Ascending aorta (tissue), 2 donors: ENCODE measurements at regions not wholly inside any gene's neighbourhood (a gene's known extent, or its start where the extent isn't known, plus 50 kb on each side); places are given as distances from the start of the nearest gene placed in this dataset.

Experiments used
- DNase-seq, 2 donors: peaks; one replicate each; pipeline ENCODE4 v3.0.0-alpha.2; 2019; ENCODE audit warnings: low spot score in 2 of 2
- H3K27ac ChIP-seq, 2 donors: fragments of 200-600 bp; sonication (generic); one replicate each; pipeline ENCODE4 v1.5.1; 2016 to 2017; ENCODE audit warnings: mild to moderate bottlenecking in 1 of 2
- H3K27me3 ChIP-seq: fragments of 200-600 bp; sonication (generic); one replicate; pipeline ENCODE4 v1.5.1; 2017
- H3K36me3 ChIP-seq, 2 donors: fragments of 200-600 bp; sonication (generic); one replicate each; pipeline ENCODE4 v1.5.1; 2016
- H3K4me1 ChIP-seq, 2 donors: fragments of 200-600 bp; sonication (generic); one replicate each; pipeline ENCODE4 v1.5.1; 2016 to 2017; ENCODE audit warnings: mild to moderate bottlenecking in 1 of 2
- H3K4me3 ChIP-seq, 2 donors: fragments of 200-600 bp; sonication (generic); one replicate each; pipeline ENCODE4 v1.5.1; 2016 to 2017; ENCODE audit warnings: mild to moderate bottlenecking in 1 of 2
- H3K9me3 ChIP-seq, 2 donors: fragments of 200-600 bp; sonication (generic); one replicate each; pipeline ENCODE4 v1.5.1; 2016
- CTCF ChIP-seq, 3 experiments: fragments of 200-600 bp in 2 of 3; fragments of 450-650 bp in 1 of 3; sonication (generic) in 2 of 3; IDR thresholded peaks; one replicate each; pipeline ENCODE4 v1.5.1; 2016 to 2019; ENCODE audit warnings: antibody characterized with exemption in 3 of 3, mild to moderate bottlenecking in 1 of 3, moderate library complexity in 1 of 3
- intact Hi-C: fragments of 100-400 bp; cut with DNase I; formaldehyde crosslinking; loops from one replicate; pipeline ENCODE4 v1.15.1; 2023

- H3K27ac ChIP-seq, result no peak overlapping the region
- H3K9me3 ChIP-seq, result no peaks in the 10 kb centered on the region
- no peak for TF ChIP-seq CTCF (IDR thresholded peaks at IDR 0.05)
- H3K4me1 ChIP-seq, result no peaks in the 10 kb centered on the region
- no peaks in the 10 kb centered on the region for H3K27me3 ChIP-seq
- no peaks in the 10 kb centered on the region for H3K36me3 ChIP-seq
- no peak for DNase-seq
- no peak overlapping the region for H3K4me3 ChIP-seq
- intact Hi-C loops, result no loop called here
Observed at GRCh38 chr12:107397890-107398500, 287.6 kb upstream of the PWP1 start.

- H3K4me3 ChIP-seq, result no peak overlapping the region
- no peak for TF ChIP-seq CTCF (IDR thresholded peaks at IDR 0.05)
- no peaks in the 10 kb centered on the region for H3K36me3 ChIP-seq
- no peaks in the 10 kb centered on the region for H3K27me3 ChIP-seq
- H3K4me1 ChIP-seq, result no peaks in the 10 kb centered on the region
- intact Hi-C loops, result no loop called here
- no peaks in the 10 kb centered on the region for H3K9me3 ChIP-seq
- no peak overlapping the region for H3K27ac ChIP-seq
- DNase-seq, result no peak
Observed at GRCh38 chr12:107399046-107399445, 286.6 kb upstream of the PWP1 start.

GRCh38 chr12:107400686-107401447 is 284.7 kb upstream of the PWP1 start:
- no peak overlapping the region for H3K27ac ChIP-seq
- no peaks in the 10 kb centered on the region for H3K4me1 ChIP-seq
- intact Hi-C loops, result no loop called here
- TF ChIP-seq CTCF (IDR thresholded peaks at IDR 0.05), result no peak
- H3K4me3 ChIP-seq, result no peak overlapping the region
- no peak for DNase-seq
- H3K9me3 ChIP-seq, result no peaks in the 10 kb centered on the region
- H3K27me3 ChIP-seq, result no peaks in the 10 kb centered on the region
- H3K36me3 ChIP-seq, result no peaks in the 10 kb centered on the region

- Histone ChIP-seq H3K4me1 (no peaks in the 10 kb centered on the region), H3K9me3 (no peaks in the 10 kb centered on the region), H3K27me3 (no peaks in the 10 kb centered on the region), H3K27ac (no peak overlapping the region), H3K4me3 (no peak overlapping the region), H3K36me3 (no peaks in the 10 kb centered on the region)
- intact Hi-C loops, result no loop called here
- no peak for DNase-seq
- TF ChIP-seq CTCF (IDR thresholded peaks at IDR 0.05), result no peak
Observed at GRCh38 chr12:107402041-107403022, 283.3 kb upstream of the PWP1 start.

- DNase-seq, result peak in 1 of 2 donors; percentile 22
- no peaks in the 10 kb centered on the region for H3K27me3 ChIP-seq
- TF ChIP-seq CTCF (IDR thresholded peaks at IDR 0.05), result no peak
- H3K27ac ChIP-seq, result no peak overlapping the region
- no peaks in the 10 kb centered on the region for H3K9me3 ChIP-seq
- H3K36me3 ChIP-seq, result no peaks in the 10 kb centered on the region
- no peak overlapping the region for H3K4me3 ChIP-seq
- intact Hi-C loops, result no loop called here
- no peaks in the 10 kb centered on the region for H3K4me1 ChIP-seq
Observed at GRCh38 chr12:107404981-107405380, 280.6 kb upstream of the PWP1 start.
